ENCODE measurements at regions not wholly inside any gene's neighbourhood (a gene's known extent, or its start where the extent isn't known, plus 50 kb on each side); places are given as distances from the start of the nearest gene placed in this dataset.

DNA sequence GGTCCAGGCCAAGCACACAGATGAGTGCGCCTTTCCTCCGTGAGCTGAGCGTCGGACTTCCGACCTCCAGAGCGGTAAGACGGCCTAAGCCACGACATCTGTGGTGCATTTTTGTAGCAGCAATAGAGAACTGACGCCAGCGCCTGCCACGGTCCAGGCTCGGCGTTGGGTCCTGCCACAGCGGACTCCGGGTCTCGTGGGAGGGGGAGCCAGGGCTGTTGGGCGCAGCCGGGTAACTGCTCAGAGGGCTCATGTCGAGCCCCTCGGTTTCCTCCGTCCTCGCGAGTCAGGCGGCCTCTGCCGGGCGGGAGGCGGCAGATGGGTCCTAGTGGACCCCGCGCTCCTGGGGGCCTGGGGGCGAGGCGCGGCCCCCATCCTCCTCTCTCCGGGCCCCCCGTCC is 216.1 kb downstream of the QKI start:
- TF ChIP-seq NAIF1 (CRISPR knock-in tag; IDR thresholded peaks at IDR 0.05; ENCODE audit: borderline replicate concordance) = no peak
- TF ChIP-seq, protein P1, sequence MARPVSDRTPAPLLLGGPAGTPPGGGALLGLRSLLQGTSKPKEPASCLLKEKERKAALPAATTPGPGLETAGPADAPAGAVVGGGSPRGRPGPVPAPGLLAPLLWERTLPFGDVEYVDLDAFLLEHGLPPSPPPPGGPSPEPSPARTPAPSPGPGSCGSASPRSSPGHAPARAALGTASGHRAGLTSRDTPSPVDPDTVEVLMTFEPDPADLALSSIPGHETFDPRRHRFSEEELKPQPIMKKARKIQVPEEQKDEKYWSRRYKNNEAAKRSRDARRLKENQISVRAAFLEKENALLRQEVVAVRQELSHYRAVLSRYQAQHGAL (CRISPR knock-in tag; IDR thresholded peaks at IDR 0.05; ENCODE audit: not compliant biosample characterization) = no peak
- no peak for TF ChIP-seq ZNF75D (CRISPR knock-in tag; IDR thresholded peaks at IDR 0.05; ENCODE audit: borderline replicate concordance)
- no peak for TF ChIP-seq AGO1 (IDR thresholded peaks at IDR 0.05; ENCODE audit: low read depth, low read length, poor library complexity, severe bottlenecking)
- no peak for TF ChIP-seq NFE2L1 (CRISPR knock-in tag; IDR thresholded peaks at IDR 0.05; ENCODE audit: borderline replicate concordance)
- TF ChIP-seq PAX8 (CRISPR knock-in tag; IDR thresholded peaks at IDR 0.05; ENCODE audit: borderline replicate concordance) = no peak
- no peak for TF ChIP-seq ATAD3A (CRISPR knock-in tag; IDR thresholded peaks at IDR 0.05)
- TF ChIP-seq MAFG (CRISPR knock-in tag; IDR thresholded peaks at IDR 0.05) = no peak
- no peak for TF ChIP-seq MBD4 (IDR thresholded peaks at IDR 0.05; ENCODE audit: borderline replicate concordance, low read length)
- no peak for TF ChIP-seq ZNF232 (CRISPR knock-in tag; IDR thresholded peaks at IDR 0.05; ENCODE audit: borderline replicate concordance)
- no peak for TF ChIP-seq ZFP41 (CRISPR knock-in tag; IDR thresholded peaks at IDR 0.05; ENCODE audit: borderline replicate concordance)
- no peak for TF ChIP-seq SP140L (CRISPR knock-in tag; IDR thresholded peaks at IDR 0.05; ENCODE audit: borderline replicate concordance)
- TF ChIP-seq PCBP2 (optimal IDR thresholded peaks at IDR 0.05; ENCODE audit: low read depth, low read length, poor library complexity, severe bottlenecking) = no peak
- no peak for TF ChIP-seq MEF2D (CRISPR knock-in tag; IDR thresholded peaks at IDR 0.05)
- no peak for TF ChIP-seq ZFYVE20 (CRISPR knock-in tag; IDR thresholded peaks at IDR 0.05; ENCODE audit: borderline replicate concordance, low read depth)
- ATAC-seq (no peak), DNase-seq (ENCODE audit: low spot score) (no peak), FAIRE-seq (no peak)
- Histone ChIP-seq H3K4me1 (ENCODE audit: insufficient read depth, low read length) (peaks cover 6% of the 10 kb centered on the region; the same call in 1 of the 2 replicates), H3K9me3 (ENCODE audit: low read length) (no peaks in the 10 kb centered on the region), H3K27ac (ENCODE audit: extremely low read length, insufficient read depth, low read length) (no peak overlapping the region), H3K27me3 (ENCODE audit: control insufficient read depth in 1 of 2, insufficient read depth in 2 of 2, low read length in 2 of 2) (peaks cover 0 to 16% of the 10 kb centered on the region in 2 experiments; a peak in 2 of 5 replicates), H4K20me1 (ENCODE audit: insufficient read depth, low read length) (no peaks in the 10 kb centered on the region), H3K4me2 (ENCODE audit: low read depth, low read length) (no peak overlapping the region), H3K79me2 (ENCODE audit: insufficient read depth, low read length) (no peaks in the 10 kb centered on the region), H3K36me3 (replicated peaks in 1 of 2; ENCODE audit: control insufficient read depth in 1 of 2, insufficient read depth in 2 of 2, low read length in 2 of 2) (no peaks in the 10 kb centered on the region), H3K4me3 (replicated peaks in 1 of 3; ENCODE audit: insufficient read depth in 1 of 3, low read depth in 2 of 3, low read length in 3 of 3) (no peak overlapping the region), H2AFZ (ENCODE audit: low read length) (no peak overlapping the region), H3K9ac (ENCODE audit: insufficient read depth, low read depth, low read length) (no peak overlapping the region)
- ChIA-PET POLR2A (no interaction called here), CTCF (ENCODE audit: low intra/inter-chr PET ratio, low total read pairs) (no interaction called here)
- 78% methylated on average over 17 of the region's 34 CpGs for WGBS (ENCODE audit: low lambda C conversion rate)
- in situ Hi-C loops (cut with HindIII; ENCODE audit: extremely low pct_ligation_motif_present, low pct_unique_long_range_greater_than_20kb) (no loop called here), intact Hi-C loops (cut with micrococcal nuclease; ENCODE audit: unreplicated experiment) (no loop called here)
- BruUV-seq (replicated peaks) = no TSS peak

Measured in HepG2 (cell line).